Left kidney (tissue), 1 donor: ENCODE measurements at regions not wholly inside any gene's neighbourhood (a gene's known extent, or its start where the extent isn't known, plus 50 kb on each side); places are given as distances from the start of the nearest gene placed in this dataset.

Experiments
- DNase-seq: peaks from one replicate; pipeline ENCODE4 v3.0.0-alpha.2; 2013

DNA sequence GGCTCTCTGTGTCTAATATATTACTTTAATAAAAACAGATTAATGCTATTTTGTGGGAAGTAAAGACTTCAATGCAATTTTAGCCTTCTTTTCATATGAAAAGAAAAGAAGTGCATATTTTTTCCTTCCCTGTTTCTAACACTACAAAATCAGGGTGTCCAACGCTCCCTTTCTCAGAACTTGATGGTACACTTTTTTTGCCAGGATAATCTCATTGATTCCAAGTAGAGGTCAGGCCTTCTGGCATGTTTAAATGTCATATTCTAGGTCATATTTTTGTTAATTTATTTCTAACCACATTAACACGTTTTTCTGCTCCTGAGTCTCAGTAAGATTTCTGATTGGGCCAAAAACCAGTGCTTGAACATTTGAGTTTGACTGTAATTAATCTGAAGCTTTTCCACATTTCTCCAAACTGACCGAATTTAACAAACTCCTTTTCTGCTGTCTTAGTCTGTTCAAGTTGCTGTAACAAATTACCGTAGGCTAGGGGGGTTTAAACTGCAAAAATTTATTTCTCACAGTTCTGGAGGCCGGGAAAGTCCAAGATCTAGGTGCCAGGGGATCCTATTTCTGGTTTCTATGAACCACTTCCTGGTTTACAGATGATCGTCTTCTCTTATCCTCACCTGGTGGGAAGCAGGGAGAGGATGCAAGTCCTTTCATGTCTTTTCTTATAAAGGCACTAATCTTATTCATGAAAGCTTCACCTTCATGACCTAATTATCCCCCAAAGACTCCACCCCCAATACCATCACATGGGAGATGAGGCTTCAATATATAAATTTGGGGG, 63.2 kb upstream of the ELL2 start:
- DNase-seq, result no peak

DNA sequence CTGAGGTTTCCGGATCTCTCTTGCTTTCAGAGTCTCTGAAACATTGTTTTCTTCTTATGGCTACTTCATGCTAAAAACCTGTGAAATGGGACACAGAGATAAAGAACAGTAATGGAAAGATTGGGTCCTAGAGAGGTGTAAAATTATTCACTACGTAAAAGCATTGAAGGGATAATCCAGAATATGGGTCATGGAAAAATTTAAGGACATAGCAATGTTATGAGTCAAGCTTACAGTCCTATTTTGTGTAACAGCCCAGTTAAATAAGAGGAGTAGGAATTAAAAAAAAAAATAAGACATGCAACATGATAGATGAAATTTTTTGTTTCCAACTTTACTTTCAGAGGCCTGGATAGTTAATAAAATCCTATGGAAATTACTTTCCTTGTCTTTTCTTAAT, 61.9 kb upstream of the ELL2 start:
- no peak for DNase-seq

DNA sequence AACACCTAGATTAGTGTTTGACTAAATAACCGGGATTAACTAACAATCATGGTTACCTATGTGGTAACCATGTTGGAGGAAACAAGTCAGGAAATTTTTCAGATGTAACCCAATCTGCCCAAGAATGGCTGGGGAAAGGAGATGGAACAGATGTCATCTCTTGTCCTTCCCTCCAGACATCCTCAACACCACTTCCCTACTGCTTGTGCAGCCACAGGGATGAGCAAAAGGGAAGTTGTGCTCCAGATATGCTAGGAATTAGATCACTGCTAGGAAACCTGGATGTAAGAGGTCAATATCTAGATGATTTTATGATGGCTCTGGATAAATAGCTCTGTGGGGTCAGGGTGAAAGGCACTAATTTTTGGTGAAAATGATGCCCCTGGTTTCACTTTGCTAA, 61.3 kb upstream of the ELL2 start:
- DNase-seq, result no peak

DNA sequence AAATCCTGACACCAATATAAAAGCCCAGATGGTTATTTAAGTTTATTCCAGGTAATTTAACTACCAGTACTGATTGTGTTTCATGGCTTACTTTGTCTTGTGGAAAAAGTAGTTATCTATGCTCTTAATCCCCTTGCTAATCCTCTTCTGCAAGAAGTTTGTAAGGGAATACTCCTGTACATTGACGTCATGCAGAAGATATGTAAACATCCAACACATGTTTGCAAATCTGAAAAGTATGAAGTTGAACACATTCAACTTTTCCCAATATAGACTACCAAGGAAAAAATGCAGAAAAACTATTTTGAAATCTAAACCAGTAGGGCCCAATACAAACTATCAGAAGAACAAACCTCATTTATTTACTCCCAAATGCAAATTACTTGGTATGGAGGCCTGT, 56.3 kb upstream of the ELL2 start:
- no peak for DNase-seq

DNA sequence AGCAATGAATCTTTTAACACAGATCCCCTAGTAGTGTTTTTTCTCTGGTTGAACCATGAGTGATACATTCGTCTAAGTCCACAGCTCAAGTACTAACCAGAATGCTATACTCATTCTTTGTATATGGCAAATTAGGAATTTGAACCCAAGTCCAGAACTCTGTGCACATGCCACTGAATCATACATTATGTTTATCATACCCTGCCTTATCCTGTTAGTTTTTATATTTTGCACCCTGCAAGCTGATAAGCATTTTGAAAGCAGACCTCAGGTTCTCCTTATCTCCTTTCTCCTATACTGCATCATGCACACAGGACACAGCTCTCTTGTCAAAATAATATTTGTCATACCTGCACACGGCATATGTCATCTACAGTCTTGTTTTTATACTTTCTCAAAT, 54.6 kb upstream of the ELL2 start:
- no peak for DNase-seq

DNA sequence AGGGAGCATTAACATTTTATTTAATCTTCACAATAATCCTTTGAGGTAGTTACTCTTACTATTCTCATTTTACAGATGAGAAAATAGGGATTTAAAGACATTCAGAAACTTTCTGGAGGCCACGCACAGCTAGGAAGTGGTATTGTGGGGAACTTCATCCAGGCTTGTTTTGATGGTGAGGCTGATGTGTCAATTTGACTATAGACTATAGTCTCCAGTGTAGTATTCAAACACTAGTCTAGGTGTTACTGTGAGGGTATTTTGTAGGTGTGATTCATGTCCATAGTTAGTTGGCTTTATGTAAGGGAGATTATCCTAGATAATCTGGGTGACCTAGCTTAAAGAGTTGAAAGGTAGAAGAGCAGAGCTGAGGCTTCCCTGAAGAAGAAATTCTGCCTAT, 54.1 kb upstream of the ELL2 start:
- DNase-seq, result no peak

DNA sequence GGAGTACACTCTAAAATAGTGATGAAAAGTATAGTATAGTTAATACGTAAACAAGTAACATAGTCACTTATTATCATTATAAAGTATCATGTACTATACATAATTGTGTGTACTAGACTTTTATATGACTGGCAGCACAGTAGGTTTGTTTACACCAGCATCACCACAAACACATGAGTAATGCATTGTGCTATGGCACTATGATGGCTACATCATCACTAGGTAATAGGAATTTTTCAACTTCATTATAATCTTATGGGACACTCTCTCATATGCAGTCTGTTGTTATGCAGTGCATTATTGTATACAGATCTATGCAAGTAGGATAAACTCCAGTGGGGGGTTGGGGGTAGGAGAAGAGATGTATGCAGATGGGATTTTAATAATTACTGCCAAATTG, 52.7 kb upstream of the ELL2 start:
- DNase-seq, result no peak

DNA sequence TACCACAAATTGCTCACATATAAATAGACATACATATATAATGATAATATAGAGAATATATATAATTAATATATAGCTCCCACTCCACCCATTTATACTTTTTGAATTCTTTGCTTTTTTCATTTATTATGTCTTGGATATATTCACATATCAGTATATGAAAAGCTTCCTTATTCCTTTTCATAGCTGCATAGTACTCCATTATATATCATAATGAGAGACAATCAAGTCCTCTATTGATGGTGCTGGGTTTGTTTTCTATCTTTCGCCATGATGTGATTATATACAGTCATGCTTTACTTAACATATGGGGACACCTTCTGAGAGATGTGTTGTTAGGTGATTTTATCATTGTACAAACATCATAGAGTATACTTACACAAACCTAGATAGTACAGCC, 51.6 kb upstream of the ELL2 start:
- no peak for DNase-seq

DNA sequence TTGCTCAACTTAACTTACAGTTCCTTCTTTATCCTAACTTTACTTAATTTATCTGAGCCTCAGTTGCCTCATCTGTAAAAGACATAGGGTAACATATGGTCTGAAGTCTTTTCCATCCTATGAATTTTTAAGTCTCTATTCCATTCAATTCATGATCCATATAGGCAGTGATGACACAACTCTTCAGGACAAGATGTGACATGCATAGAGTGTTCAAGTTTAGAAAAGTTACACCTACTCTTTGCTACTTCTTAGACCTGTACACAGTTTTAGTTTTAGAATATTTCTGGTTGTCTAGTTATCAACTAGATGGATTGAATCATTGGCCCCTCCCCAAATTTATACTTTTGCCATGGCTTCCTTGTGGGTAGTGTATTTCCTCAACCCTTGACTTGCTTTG, 50.7 kb upstream of the ELL2 start:
- DNase-seq, result no peak
